GM21526 (cell line): ENCODE measurements at regions not wholly inside any gene's neighbourhood (a gene's known extent, or its start where the extent isn't known, plus 50 kb on each side); places are given as distances from the start of the nearest gene placed in this dataset.
A peak's percentile ranks its signal among the peaks of the same experiment; 100 is the strongest.

ENCODE experiments used
- ATAC-seq: cut with Tn5 transposase; IDR thresholded peaks from one replicate; pipeline ENCODE4 v1.9.1; 2021; ENCODE audit warnings: moderate library complexity; ENCODE audit not compliant: unreplicated experiment, low FRiP score

- no peak for ATAC-seq
These were observed 336.2 kb upstream of the TMPO start for GRCh38 chr12:98179151-98179550.

DNA sequence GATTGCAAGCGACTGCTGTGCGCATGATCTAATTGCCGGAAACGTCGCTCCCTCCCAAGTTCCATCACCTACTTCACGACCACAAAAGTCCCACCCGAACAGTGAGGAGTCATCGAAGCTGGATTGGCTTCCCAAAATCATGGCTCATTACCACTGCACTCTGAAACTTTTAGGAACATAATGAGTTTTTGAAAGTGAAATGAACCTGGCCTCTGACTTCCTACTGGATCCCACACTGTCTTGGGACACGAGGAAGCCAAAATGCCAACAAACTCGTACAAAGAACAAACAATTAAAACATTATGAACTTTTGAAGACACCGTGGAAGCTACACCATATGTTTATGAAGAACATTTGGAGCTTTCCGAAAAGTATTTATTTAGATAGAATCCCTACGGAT lies 334.8 kb upstream of the TMPO start:
- no peak for ATAC-seq

DNA sequence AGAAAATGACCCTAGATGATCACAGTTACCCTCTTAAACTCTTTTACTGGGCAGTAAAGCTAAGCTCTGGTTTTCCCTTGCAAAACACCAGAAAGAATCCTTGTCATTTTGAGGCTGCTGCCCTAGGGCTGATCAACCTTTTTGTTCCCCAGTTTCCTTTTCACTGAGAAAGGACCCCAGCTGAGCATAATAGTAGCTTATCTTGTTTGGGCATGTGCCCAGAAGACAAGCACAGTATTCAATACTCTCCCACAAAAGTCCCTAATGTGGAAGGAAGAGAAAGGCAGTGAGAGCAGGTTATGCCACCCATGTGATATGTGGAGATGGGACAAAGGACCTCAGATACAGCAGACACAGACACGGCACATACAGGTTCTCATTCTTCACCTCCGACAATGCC lies 332.6 kb upstream of the TMPO start:
- ATAC-seq: no peak

- ATAC-seq: no peak
These were observed 329.8 kb upstream of the TMPO start for GRCh38 chr12:98185606-98186005.

DNA sequence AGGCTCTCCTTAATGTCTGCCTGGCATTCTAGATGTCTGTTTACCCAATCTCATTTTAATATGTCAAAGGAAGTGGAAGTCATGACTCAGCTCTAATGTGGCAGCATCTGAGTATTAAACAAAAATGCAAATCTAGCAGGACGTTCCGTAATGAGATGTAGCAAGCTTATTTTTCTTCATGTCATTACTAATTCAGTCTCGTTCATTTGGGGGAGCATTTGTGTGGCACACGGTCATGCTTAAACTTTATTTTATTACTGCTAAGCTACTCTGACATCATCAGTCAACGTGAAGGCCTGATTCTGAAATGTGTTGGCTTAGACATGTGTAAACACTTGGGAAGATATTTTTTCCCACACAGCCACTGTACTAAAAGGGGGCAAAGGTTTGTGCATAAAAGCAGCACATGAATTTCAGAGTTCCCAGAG lies 326.7 kb upstream of the TMPO start:
- no peak for ATAC-seq

GRCh38 chr12:98194591-98194990 lies 320.8 kb upstream of the TMPO start:
- no peak for ATAC-seq

GRCh38 chr12:98198261-98198982 lies 317.0 kb upstream of the TMPO start:
- ATAC-seq: no peak

GRCh38 chr12:98208816-98209215 lies 306.6 kb upstream of the TMPO start:
- no peak for ATAC-seq

DNA sequence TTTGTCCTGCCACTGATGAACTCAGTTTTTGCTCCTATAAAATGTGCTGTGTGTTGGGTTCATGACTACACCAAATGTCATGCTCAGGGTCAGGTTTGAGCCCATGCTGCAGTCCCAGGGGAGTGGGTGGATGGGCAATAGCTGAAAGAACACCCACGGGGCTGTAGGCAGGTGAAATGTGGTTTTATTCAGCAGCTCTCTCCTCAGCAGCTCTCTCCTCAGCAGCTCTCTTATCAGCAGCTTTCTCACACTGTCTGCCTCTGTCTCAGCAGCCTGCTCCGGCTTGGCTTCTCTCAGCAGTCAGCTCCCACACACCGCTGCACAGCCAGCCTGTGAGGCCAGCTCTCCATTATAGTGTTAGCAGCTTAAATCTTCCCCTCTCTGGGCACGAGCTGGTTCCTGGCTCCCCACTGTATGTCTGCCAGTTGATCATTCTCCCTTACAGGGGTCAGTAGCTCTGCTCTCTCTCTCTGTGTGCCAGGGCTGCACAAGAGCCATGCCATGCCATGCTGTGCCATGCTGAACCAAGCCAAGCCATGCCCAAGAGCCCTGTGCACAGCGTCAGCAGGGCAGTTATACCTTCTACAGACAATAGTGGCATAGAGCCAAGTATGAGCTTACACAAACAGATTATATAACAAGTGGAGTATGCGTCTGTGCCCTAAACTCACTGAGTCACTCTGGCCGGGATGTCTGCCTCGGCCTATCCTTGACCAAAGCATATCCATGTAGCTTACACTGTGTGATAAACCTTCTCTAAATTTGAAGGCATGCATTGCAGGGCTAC lies 303.3 kb upstream of the TMPO start:
- no peak for ATAC-seq

- ATAC-seq: no peak
These were observed 301.8 kb upstream of the TMPO start for GRCh38 chr12:98213556-98213955.

DNA sequence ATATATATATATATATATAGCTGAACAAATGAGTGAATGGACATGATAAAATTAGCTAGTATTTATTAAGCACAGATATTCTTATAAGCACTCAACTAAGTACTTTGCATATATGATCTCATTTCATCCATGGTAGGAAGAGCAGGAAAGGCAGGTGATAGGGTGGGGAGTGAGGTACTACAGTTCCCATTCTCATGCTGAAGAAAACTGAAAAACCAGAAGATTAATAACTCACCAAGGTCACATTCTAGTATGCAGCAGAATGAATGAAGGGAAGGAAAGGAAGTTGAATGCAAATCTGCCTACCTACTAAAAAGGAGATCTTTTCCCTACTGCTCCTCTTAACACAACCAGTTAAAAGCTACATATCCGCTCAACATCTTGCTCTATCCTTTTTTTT lies 298.1 kb upstream of the TMPO start:
- no peak for ATAC-seq

DNA sequence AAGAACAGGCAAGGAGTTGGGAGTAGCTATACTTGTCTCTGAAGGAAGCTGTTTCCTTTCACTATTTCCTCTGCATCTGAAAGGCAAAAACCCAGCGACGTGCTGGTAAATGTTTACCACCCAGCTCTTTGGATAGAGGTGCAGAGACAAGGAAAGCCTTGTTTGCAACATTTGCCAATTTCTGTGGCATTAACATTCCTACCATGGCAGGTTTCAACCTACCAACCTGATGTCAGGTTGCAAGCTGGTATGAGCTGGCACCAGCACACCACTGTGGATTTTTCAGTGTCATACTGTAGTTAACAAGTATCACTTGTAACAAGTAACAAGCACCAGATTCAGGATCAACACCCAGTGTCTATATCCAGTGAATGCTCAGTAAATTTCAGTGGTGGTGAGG lies 294.8 kb upstream of the TMPO start:
- ATAC-seq: no peak

DNA sequence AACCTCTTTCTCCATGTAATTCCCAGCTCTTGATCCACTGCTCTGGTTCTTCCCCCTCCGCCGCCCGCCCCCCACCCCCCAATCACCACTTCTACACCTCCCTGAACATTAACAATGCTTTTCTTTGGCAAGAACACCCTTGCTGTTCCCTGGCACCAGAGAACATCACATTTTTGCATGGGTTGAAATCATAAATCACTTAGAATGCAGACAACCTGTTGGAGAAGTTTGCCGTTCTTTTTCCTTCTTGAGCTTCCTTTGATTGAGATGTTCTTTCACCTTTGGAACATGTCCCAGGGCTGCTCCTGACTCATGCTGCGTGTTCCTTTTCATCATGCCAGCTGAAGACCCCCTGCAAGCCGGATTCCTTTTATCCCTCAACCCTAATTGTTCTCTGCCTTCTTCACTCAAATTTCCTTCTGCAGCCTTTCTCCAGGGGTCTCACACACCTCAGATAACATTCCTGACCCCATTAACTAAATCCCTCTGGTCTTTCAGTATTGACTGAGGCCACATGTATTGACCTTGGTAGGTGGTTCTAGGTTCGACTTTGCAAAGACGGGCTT lies 294.1 kb upstream of the TMPO start:
- ATAC-seq: no peak

- no peak for ATAC-seq
These were observed 293.3 kb upstream of the TMPO start for GRCh38 chr12:98222135-98222534.

- peak; percentile 73 for ATAC-seq
These were observed 290.7 kb upstream of the TMPO start for GRCh38 chr12:98224584-98225221.

DNA sequence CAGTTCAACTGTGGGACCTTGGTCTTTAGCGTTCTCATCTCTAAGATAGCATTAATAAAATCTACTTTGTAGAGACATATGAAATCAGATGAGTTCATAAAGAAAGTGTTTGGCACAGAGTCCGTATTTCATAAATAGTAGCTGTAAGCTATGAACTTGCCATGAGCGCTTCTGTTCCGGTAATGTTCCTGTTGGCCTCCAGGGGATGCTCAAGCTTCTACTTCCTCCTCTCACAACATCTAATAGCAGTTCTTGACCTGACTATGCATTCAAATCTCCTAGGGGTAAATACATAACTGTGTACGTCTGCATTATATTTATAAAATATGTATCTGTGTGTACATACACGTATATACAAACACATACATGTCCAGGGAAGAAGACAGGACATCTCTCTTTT lies 288.2 kb upstream of the TMPO start:
- no peak for ATAC-seq

DNA sequence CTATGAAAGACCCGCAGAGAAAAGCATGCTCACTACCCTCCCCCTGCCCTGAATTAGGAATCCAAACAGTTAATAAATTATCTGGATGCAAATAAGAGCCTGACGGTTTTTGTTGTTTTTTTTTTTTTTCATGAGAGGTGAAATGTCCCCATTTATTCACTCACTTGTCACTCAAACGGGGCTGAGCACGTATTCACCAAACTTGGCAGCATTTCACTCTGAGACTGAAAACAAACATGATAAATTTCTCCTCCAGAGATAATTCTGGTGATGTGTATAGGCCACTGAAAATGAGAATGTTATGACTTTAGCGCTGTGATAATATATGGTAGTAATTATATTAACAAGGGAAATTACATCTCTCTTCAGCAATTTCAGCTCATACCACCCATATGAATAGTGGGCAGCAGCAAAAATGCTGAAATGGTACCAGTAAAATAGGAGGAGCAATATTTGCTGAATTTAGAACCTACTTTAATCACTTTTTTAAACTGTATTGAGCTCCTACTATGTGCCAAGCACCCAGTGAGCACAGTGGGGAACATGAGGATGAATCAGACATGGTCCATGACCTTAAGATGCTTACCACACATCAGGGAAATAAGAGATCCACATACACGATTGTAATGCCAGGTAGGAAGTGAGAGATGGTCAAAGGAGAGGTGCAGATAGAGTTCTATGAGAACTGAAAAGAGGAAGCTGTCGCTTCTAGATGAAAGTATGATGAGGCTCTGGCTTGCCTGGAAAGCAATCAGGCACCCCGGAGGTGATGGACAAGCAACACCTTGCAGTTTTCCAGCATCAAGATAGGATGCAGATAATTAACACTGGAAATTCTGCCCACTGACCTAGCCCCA lies 286.5 kb upstream of the TMPO start:
- no peak for ATAC-seq

GRCh38 chr12:98229540-98229924 lies 285.9 kb upstream of the TMPO start:
- ATAC-seq: no peak

DNA sequence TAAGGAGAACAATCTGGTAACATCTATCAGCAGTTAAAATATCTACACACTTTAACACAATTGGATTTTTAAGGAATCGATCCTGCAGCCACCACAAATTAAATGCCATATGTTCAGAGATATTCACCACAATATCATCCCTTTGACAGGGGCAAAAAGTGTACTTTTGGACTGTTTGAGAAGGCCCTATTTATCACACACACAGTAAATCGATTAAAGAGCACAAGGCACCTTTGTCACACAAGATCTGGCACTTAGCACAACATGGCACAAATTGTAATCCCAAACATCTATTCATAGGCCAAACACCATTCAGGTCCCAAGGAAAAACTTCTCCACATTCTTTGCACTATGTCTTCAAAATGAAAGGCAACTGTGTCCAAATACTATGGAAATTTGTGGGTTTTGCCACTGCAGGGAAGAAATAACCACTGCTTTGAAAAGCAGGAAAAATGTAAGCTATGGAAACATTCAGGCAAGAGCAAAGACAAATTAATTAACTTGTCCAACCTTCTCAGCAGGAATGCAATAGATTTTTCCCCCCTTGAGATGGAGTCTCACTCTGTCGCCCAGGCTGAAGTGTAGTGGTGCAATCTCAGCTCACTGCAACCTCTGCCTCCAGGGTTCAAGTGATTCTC lies 282.5 kb upstream of the TMPO start:
- no peak for ATAC-seq

DNA sequence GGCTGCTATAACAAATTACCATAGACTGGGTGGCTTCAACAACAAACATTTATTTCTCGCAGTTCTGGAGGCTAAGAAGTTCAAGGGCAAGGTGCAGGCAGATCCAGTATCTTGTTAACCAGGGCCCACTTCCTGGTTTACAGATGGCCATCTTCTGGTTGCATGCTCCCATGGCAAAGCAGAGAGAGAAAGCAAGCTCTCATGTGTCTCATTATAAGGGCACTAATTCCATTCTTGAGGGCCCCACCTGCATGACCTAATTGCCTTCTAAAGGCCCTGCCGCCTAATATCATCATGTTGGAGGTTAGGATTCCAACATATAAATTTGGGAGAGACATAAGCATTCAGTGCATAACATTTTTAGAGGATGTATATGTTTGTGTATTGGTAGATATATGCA lies 280.1 kb upstream of the TMPO start:
- ATAC-seq: no peak
